ENCODE measurements at regions not wholly inside any gene's neighbourhood (a gene's known extent, or its start where the extent isn't known, plus 50 kb on each side); places are given as distances from the start of the nearest gene placed in this dataset.
A peak's percentile ranks its signal among the peaks of the same experiment; 100 is the strongest.

GRCh38 chr1:25079048-25079447 lies 149.0 kb upstream of the RUNX3 start:
- no peak overlapping the region for H3K9ac ChIP-seq (ENCODE audit: low read length)
- no peaks in the 10 kb centered on the region for H3K4me1 ChIP-seq (ENCODE audit: control insufficient read depth, insufficient read depth, low read length)
- H3K4me3 ChIP-seq (ENCODE audit: low read length), result no peak overlapping the region
- H3K27me3 ChIP-seq (replicated peaks; ENCODE audit: control insufficient read depth, insufficient read depth, low read length), result peaks cover 24% of the 10 kb centered on the region
- no peaks in the 10 kb centered on the region for H3K36me3 ChIP-seq (ENCODE audit: control insufficient read depth, insufficient read depth, low read length, severe bottlenecking)
- peaks cover 10% of the 10 kb centered on the region for H3K9me3 ChIP-seq (ENCODE audit: control insufficient read depth, low read length)
- no peak for DNase-seq (ENCODE audit: low read depth)

GRCh38 chr1:25074351-25075227 lies 144.5 kb upstream of the RUNX3 start:
- Histone ChIP-seq H3K36me3 (ENCODE audit: control insufficient read depth, insufficient read depth, low read length, severe bottlenecking) (no peaks in the 10 kb centered on the region), H3K4me3 (ENCODE audit: low read length) (no peak overlapping the region), H3K9me3 (ENCODE audit: control insufficient read depth, low read length) (peaks cover 18% of the 10 kb centered on the region), H3K27me3 (replicated peaks; ENCODE audit: control insufficient read depth, insufficient read depth, low read length) (peaks cover 34% of the 10 kb centered on the region), H3K4me1 (ENCODE audit: control insufficient read depth, insufficient read depth, low read length) (no peaks in the 10 kb centered on the region), H3K9ac (ENCODE audit: low read length) (no peak overlapping the region)
- no peak for DNase-seq (ENCODE audit: low read depth)

GRCh38 chr1:25073640-25074270 lies 143.7 kb upstream of the RUNX3 start:
- DNase-seq (ENCODE audit: low read depth), result no peak
- H3K9ac ChIP-seq (ENCODE audit: low read length), result no peak overlapping the region
- no peaks in the 10 kb centered on the region for H3K4me1 ChIP-seq (ENCODE audit: control insufficient read depth, insufficient read depth, low read length)
- H3K9me3 ChIP-seq (ENCODE audit: control insufficient read depth, low read length), result peaks cover 22% of the 10 kb centered on the region
- H3K27me3 ChIP-seq (replicated peaks; ENCODE audit: control insufficient read depth, insufficient read depth, low read length), result peaks cover 39% of the 10 kb centered on the region
- no peak overlapping the region for H3K4me3 ChIP-seq (ENCODE audit: low read length)
- H3K36me3 ChIP-seq (ENCODE audit: control insufficient read depth, insufficient read depth, low read length, severe bottlenecking), result no peaks in the 10 kb centered on the region

GRCh38 chr1:25072461-25072860 lies 142.4 kb upstream of the RUNX3 start:
- Histone ChIP-seq H3K9me3 (ENCODE audit: control insufficient read depth, low read length) (peaks cover 19% of the 10 kb centered on the region), H3K4me1 (ENCODE audit: control insufficient read depth, insufficient read depth, low read length) (no peaks in the 10 kb centered on the region), H3K27me3 (replicated peaks; ENCODE audit: control insufficient read depth, insufficient read depth, low read length) (peaks cover 49% of the 10 kb centered on the region), H3K4me3 (ENCODE audit: low read length) (no peak overlapping the region), H3K9ac (ENCODE audit: low read length) (no peak overlapping the region), H3K36me3 (ENCODE audit: control insufficient read depth, insufficient read depth, low read length, severe bottlenecking) (no peaks in the 10 kb centered on the region)
- DNase-seq (ENCODE audit: low read depth), result no peak

DNA sequence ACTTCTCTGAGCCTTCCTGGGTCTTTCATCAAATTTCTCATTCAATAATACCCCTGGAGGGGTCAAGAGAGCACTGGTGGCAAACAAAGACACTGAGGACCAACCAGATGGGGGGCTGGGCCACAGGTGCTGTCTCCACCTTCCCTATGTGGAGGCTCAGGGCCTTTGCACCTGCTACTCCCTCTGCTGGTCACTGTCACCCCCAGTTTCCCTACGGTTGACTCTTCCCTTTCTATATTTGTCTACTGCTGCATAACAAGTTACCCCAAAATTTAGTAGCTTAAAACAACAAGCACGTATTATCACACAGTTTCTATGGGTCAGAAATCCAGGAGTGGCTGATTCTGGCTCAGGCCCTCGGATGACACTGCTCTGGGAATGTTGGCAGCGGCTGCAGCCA lies 138.8 kb upstream of the RUNX3 start:
- no peak for DNase-seq (ENCODE audit: low read depth)
- H3K9ac ChIP-seq (ENCODE audit: low read length), result no peak overlapping the region
- no peaks in the 10 kb centered on the region for H3K4me1 ChIP-seq (ENCODE audit: control insufficient read depth, insufficient read depth, low read length)
- H3K9me3 ChIP-seq (ENCODE audit: control insufficient read depth, low read length), result peaks cover 13% of the 10 kb centered on the region
- peaks cover 58% of the 10 kb centered on the region for H3K27me3 ChIP-seq (replicated peaks; ENCODE audit: control insufficient read depth, insufficient read depth, low read length)
- no peaks in the 10 kb centered on the region for H3K36me3 ChIP-seq (ENCODE audit: control insufficient read depth, insufficient read depth, low read length, severe bottlenecking)
- H3K4me3 ChIP-seq (ENCODE audit: low read length), result no peak overlapping the region

DNA sequence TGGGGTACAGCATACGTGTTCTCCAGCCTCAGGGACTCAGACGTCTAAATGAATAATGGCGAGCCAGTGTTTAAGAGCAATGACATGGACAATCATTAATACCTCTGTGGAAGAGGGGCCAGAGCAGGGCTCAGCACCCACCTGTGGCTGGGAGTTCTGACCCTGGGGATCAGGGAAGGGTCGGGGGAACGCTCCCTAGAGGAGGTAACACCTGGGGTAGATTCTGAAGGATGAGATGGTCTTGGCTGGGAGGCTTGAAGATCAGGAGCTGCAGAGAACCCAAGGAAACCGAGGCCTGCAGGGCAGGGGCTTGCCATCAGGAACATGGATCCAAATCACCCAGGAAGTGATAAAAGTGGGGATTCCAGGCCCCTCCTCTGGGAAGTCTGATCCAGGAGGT lies 138.2 kb upstream of the RUNX3 start:
- DNase-seq (ENCODE audit: low read depth), result no peak
- Histone ChIP-seq H3K9me3 (ENCODE audit: control insufficient read depth, low read length) (peaks cover 13% of the 10 kb centered on the region), H3K36me3 (ENCODE audit: control insufficient read depth, insufficient read depth, low read length, severe bottlenecking) (no peaks in the 10 kb centered on the region), H3K4me3 (ENCODE audit: low read length) (no peak overlapping the region), H3K4me1 (ENCODE audit: control insufficient read depth, insufficient read depth, low read length) (no peaks in the 10 kb centered on the region), H3K27me3 (replicated peaks; ENCODE audit: control insufficient read depth, insufficient read depth, low read length) (peaks cover 57% of the 10 kb centered on the region), H3K9ac (ENCODE audit: low read length) (no peak overlapping the region)

DNA sequence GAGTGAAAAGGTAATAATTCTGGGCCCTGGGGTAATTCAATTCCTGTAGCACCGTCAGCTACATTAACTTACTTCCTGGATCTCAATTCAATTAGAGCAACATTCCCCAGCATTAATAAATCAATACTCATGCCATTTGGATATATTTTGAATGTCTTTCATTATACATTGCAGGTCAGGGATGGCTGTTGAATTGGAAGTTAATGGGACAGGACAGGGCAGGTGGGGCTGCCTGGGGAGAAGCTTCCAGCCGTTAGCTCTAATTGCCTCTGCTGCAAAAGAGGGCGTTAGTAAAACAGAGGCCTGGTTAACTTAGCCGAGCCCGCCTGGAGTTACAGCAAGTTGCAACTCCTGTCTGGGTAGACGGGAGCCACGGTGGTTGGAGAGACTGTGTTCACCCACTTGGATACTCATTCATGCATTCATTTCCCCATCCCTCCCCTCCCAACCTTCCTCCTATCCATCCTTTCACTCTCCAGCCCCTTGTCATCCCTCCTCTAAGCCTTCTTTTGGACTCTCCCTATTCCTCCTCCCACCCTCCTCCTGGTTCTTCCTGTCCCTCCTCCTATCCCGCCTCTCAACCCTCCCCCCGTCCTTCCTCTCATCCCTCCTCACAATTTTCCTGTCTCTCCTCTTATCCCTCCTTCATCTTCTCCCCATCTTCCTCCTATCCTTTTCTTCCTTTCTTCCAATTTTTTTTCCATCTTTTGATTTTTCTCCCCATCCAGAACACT lies 137.6 kb upstream of the RUNX3 start:
- H3K4me1 ChIP-seq (ENCODE audit: control insufficient read depth, insufficient read depth, low read length), result no peaks in the 10 kb centered on the region
- no peak overlapping the region for H3K4me3 ChIP-seq (ENCODE audit: low read length)
- H3K9ac ChIP-seq (ENCODE audit: low read length), result no peak overlapping the region
- peaks cover 13% of the 10 kb centered on the region for H3K9me3 ChIP-seq (ENCODE audit: control insufficient read depth, low read length)
- H3K36me3 ChIP-seq (ENCODE audit: control insufficient read depth, insufficient read depth, low read length, severe bottlenecking), result no peaks in the 10 kb centered on the region
- no peak for DNase-seq (ENCODE audit: low read depth)
- peaks cover 61% of the 10 kb centered on the region for H3K27me3 ChIP-seq (replicated peaks; ENCODE audit: control insufficient read depth, insufficient read depth, low read length)

DNA sequence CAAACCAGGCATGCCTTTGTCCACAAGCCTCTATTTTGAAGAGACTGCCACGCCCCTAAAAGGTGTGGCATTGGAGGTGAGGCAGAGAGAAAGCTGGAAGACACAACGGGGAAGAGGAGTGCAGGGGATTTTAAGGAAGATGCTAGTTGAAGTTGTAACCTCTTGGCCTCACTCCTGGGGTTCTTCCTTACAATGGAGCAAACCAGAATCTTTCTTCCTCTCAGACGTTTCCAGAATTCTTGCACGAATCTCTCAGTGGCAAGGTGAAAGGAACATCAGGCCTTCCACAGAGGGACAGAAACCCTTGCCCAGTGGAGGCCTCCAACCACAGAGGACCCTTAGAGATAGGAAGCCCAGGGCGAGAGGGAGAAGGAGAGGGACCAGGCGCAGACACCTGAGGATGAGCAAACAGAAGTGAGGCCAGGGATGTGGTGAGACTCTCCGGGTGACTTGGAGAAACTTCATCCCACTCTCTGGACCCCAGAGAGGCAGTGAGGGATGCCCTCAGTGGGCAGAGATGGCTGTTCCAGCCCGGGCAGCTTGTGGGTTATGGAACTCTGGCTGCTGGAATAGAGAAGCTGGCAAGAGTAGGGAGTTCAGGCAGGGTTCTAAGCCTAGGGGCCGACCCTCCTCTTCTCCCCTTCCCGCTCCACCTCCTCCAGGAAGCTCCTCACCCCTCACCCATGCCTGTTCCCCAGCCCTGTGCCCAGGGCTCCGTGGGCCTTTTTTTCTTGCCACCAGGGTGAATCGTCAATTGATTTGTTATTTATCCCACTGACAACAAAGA lies 136.8 kb upstream of the RUNX3 start:
- H3K36me3 ChIP-seq (ENCODE audit: control insufficient read depth, insufficient read depth, low read length, severe bottlenecking), result no peaks in the 10 kb centered on the region
- DNase-seq (ENCODE audit: low read depth), result no peak
- no peak overlapping the region for H3K4me3 ChIP-seq (ENCODE audit: low read length)
- peaks cover 63% of the 10 kb centered on the region for H3K27me3 ChIP-seq (replicated peaks; ENCODE audit: control insufficient read depth, insufficient read depth, low read length)
- no peak overlapping the region for H3K9ac ChIP-seq (ENCODE audit: low read length)
- no peaks in the 10 kb centered on the region for H3K4me1 ChIP-seq (ENCODE audit: control insufficient read depth, insufficient read depth, low read length)
- H3K9me3 ChIP-seq (ENCODE audit: control insufficient read depth, low read length), result peaks cover 13% of the 10 kb centered on the region

GRCh38 chr1:25066256-25066655 lies 136.2 kb upstream of the RUNX3 start:
- Histone ChIP-seq H3K27me3 (replicated peaks; ENCODE audit: control insufficient read depth, insufficient read depth, low read length) (peaks cover 64% of the 10 kb centered on the region), H3K9me3 (ENCODE audit: control insufficient read depth, low read length) (peaks cover 13% of the 10 kb centered on the region)
- DNase-seq (ENCODE audit: low read depth), result peak; percentile 12

GRCh38 chr1:25065795-25066238 lies 135.7 kb upstream of the RUNX3 start:
- no peaks in the 10 kb centered on the region for H3K4me1 ChIP-seq (ENCODE audit: control insufficient read depth, insufficient read depth, low read length)
- no peaks in the 10 kb centered on the region for H3K36me3 ChIP-seq (ENCODE audit: control insufficient read depth, insufficient read depth, low read length, severe bottlenecking)
- H3K9ac ChIP-seq (ENCODE audit: low read length), result no peak overlapping the region
- no peak for DNase-seq (ENCODE audit: low read depth)
- no peak overlapping the region for H3K4me3 ChIP-seq (ENCODE audit: low read length)
- H3K9me3 ChIP-seq (ENCODE audit: control insufficient read depth, low read length), result peaks cover 12% of the 10 kb centered on the region
- peaks cover 63% of the 10 kb centered on the region for H3K27me3 ChIP-seq (replicated peaks; ENCODE audit: control insufficient read depth, insufficient read depth, low read length)

More at GRCh38 chr1:25066256-25066655, 136.2 kb upstream of the RUNX3 start:
- Histone ChIP-seq H3K4me3 (ENCODE audit: low read length) (no peak overlapping the region), H3K4me1 (ENCODE audit: control insufficient read depth, insufficient read depth, low read length) (no peaks in the 10 kb centered on the region), H3K36me3 (ENCODE audit: control insufficient read depth, insufficient read depth, low read length, severe bottlenecking) (no peaks in the 10 kb centered on the region), H3K9ac (ENCODE audit: low read length) (no peak overlapping the region)

Data from adipocyte (in vitro differentiated cells).